H1 (cell line): ENCODE measurements at regions not wholly inside any gene's neighbourhood (a gene's known extent, or its start where the extent isn't known, plus 50 kb on each side); places are given as distances from the start of the nearest gene placed in this dataset.

Experiments used
- ASH2L ChIP-seq: fragments of 200-600, 300-600 bp; sonication (generic); IDR thresholded peaks from one replicate; pipeline ENCODE4 v1.7.1; 2017; ENCODE audit warnings: low read length
- CREB1 ChIP-seq: IDR thresholded peaks from 2 replicates; pipeline ENCODE4 v1.6.1; 2012; ENCODE audit warnings: inconsistent platforms
- EGR1 ChIP-seq: IDR thresholded peaks from 2 replicates; pipeline ENCODE4 v1.6.1; 2011; ENCODE audit warnings: low read depth, low read length, borderline replicate concordance
- FOSL1 ChIP-seq: IDR thresholded peaks from 2 replicates; pipeline ENCODE4 v1.6.1; 2011; ENCODE audit warnings: mild to moderate bottlenecking, low read depth, low read length, moderate library complexity; ENCODE audit not compliant: insufficient read depth
- GTF2F1 ChIP-seq: IDR thresholded peaks from 2 replicates; pipeline ENCODE4 v1.6.1; 2012; ENCODE audit warnings: low read depth, low read length, improper control_type of control experiment, borderline replicate concordance
- RXRA ChIP-seq: IDR thresholded peaks from 2 replicates; pipeline ENCODE4 v1.6.1; 2011; ENCODE audit warnings: low read depth, mild to moderate bottlenecking, low read length, moderate library complexity; ENCODE audit not compliant: insufficient read depth
- SUZ12 ChIP-seq: fragments of 200-600 bp; sonication (generic); IDR thresholded peaks from 2 replicates; pipeline ENCODE4 v1.6.1; 2012; ENCODE audit warnings: mild to moderate bottlenecking, inconsistent platforms, low read length, moderate library complexity, mixed read lengths
- TCF12 ChIP-seq: IDR thresholded peaks from 2 replicates; pipeline ENCODE4 v1.6.1; 2011; ENCODE audit warnings: low read depth, mild to moderate bottlenecking, low read length
- TF ChIP-seq, protein P1 (sequence below): fragments of 300-600 bp; sonication (generic); IDR thresholded peaks from 2 replicates; pipeline ENCODE4 v1.7.1; 2012; ENCODE audit warnings: low read length, moderate library complexity, mild to moderate bottlenecking, inconsistent platforms; ENCODE audit not compliant: insufficient replicate concordance

GRCh38 chr10:4048236-4048864, 263.3 kb upstream of the KLF6 start (continued):
- TF ChIP-seq SUZ12 (no peak), CREB1 (no peak), TCF12 (no peak), RXRA (no peak), EGR1 (no peak), GTF2F1 (no peak), ASH2L (no peak), FOSL1 (no peak)
- TF ChIP-seq, protein P1, sequence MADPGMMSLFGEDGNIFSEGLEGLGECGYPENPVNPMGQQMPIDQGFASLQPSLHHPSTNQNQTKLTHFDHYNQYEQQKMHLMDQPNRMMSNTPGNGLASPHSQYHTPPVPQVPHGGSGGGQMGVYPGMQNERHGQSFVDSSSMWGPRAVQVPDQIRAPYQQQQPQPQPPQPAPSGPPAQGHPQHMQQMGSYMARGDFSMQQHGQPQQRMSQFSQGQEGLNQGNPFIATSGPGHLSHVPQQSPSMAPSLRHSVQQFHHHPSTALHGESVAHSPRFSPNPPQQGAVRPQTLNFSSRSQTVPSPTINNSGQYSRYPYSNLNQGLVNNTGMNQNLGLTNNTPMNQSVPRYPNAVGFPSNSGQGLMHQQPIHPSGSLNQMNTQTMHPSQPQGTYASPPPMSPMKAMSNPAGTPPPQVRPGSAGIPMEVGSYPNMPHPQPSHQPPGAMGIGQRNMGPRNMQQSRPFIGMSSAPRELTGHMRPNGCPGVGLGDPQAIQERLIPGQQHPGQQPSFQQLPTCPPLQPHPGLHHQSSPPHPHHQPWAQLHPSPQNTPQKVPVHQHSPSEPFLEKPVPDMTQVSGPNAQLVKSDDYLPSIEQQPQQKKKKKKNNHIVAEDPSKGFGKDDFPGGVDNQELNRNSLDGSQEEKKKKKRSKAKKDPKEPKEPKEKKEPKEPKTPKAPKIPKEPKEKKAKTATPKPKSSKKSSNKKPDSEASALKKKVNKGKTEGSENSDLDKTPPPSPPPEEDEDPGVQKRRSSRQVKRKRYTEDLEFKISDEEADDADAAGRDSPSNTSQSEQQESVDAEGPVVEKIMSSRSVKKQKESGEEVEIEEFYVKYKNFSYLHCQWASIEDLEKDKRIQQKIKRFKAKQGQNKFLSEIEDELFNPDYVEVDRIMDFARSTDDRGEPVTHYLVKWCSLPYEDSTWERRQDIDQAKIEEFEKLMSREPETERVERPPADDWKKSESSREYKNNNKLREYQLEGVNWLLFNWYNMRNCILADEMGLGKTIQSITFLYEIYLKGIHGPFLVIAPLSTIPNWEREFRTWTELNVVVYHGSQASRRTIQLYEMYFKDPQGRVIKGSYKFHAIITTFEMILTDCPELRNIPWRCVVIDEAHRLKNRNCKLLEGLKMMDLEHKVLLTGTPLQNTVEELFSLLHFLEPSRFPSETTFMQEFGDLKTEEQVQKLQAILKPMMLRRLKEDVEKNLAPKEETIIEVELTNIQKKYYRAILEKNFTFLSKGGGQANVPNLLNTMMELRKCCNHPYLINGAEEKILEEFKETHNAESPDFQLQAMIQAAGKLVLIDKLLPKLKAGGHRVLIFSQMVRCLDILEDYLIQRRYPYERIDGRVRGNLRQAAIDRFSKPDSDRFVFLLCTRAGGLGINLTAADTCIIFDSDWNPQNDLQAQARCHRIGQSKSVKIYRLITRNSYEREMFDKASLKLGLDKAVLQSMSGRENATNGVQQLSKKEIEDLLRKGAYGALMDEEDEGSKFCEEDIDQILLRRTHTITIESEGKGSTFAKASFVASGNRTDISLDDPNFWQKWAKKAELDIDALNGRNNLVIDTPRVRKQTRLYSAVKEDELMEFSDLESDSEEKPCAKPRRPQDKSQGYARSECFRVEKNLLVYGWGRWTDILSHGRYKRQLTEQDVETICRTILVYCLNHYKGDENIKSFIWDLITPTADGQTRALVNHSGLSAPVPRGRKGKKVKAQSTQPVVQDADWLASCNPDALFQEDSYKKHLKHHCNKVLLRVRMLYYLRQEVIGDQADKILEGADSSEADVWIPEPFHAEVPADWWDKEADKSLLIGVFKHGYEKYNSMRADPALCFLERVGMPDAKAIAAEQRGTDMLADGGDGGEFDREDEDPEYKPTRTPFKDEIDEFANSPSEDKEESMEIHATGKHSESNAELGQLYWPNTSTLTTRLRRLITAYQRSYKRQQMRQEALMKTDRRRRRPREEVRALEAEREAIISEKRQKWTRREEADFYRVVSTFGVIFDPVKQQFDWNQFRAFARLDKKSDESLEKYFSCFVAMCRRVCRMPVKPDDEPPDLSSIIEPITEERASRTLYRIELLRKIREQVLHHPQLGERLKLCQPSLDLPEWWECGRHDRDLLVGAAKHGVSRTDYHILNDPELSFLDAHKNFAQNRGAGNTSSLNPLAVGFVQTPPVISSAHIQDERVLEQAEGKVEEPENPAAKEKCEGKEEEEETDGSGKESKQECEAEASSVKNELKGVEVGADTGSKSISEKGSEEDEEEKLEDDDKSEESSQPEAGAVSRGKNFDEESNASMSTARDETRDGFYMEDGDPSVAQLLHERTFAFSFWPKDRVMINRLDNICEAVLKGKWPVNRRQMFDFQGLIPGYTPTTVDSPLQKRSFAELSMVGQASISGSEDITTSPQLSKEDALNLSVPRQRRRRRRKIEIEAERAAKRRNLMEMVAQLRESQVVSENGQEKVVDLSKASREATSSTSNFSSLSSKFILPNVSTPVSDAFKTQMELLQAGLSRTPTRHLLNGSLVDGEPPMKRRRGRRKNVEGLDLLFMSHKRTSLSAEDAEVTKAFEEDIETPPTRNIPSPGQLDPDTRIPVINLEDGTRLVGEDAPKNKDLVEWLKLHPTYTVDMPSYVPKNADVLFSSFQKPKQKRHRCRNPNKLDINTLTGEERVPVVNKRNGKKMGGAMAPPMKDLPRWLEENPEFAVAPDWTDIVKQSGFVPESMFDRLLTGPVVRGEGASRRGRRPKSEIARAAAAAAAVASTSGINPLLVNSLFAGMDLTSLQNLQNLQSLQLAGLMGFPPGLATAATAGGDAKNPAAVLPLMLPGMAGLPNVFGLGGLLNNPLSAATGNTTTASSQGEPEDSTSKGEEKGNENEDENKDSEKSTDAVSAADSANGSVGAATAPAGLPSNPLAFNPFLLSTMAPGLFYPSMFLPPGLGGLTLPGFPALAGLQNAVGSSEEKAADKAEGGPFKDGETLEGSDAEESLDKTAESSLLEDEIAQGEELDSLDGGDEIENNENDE: no peak
